ENCODE measurements at regions not wholly inside any gene's neighbourhood (a gene's known extent, or its start where the extent isn't known, plus 50 kb on each side); places are given as distances from the start of the nearest gene placed in this dataset.
"Not testable (repeated sequence)": the region's sequence is repeated elsewhere in the genome, so short reads cannot be mapped to it uniquely, and the experiment has no call there.

- no peak for DNase-seq (ENCODE audit: low spot score)
- TF ChIP-seq, protein P1, sequence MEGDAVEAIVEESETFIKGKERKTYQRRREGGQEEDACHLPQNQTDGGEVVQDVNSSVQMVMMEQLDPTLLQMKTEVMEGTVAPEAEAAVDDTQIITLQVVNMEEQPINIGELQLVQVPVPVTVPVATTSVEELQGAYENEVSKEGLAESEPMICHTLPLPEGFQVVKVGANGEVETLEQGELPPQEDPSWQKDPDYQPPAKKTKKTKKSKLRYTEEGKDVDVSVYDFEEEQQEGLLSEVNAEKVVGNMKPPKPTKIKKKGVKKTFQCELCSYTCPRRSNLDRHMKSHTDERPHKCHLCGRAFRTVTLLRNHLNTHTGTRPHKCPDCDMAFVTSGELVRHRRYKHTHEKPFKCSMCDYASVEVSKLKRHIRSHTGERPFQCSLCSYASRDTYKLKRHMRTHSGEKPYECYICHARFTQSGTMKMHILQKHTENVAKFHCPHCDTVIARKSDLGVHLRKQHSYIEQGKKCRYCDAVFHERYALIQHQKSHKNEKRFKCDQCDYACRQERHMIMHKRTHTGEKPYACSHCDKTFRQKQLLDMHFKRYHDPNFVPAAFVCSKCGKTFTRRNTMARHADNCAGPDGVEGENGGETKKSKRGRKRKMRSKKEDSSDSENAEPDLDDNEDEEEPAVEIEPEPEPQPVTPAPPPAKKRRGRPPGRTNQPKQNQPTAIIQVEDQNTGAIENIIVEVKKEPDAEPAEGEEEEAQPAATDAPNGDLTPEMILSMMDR (IDR thresholded peaks at IDR 0.05; ENCODE audit: extremely low read depth, insufficient read depth, missing control alignments): no peak
- in situ Hi-C loops (cut with MboI; ENCODE audit: low pct_unique_long_range_greater_than_20kb, low sequenced_read_pairs, unreplicated experiment): no loop called here
Observed at GRCh38 chr6:168856914-168857313, 396.7 kb downstream of the THBS2 start.

- DNase-seq (ENCODE audit: low spot score): no peak
- in situ Hi-C loops (cut with MboI; ENCODE audit: low pct_unique_long_range_greater_than_20kb, low sequenced_read_pairs, unreplicated experiment): no loop called here
- TF ChIP-seq, protein P1 (IDR thresholded peaks at IDR 0.05; ENCODE audit: extremely low read depth, insufficient read depth, missing control alignments): no peak
Observed at GRCh38 chr6:168852376-168852884, 401.2 kb downstream of the THBS2 start.

GRCh38 chr6:168851460-168852375 is 401.9 kb downstream of the THBS2 start:
- in situ Hi-C loops (cut with MboI; ENCODE audit: low pct_unique_long_range_greater_than_20kb, low sequenced_read_pairs, unreplicated experiment): no loop called here
- no peak for DNase-seq (ENCODE audit: low spot score)
- TF ChIP-seq, protein P1 (IDR thresholded peaks at IDR 0.05; ENCODE audit: extremely low read depth, insufficient read depth, missing control alignments): no peak

DNA sequence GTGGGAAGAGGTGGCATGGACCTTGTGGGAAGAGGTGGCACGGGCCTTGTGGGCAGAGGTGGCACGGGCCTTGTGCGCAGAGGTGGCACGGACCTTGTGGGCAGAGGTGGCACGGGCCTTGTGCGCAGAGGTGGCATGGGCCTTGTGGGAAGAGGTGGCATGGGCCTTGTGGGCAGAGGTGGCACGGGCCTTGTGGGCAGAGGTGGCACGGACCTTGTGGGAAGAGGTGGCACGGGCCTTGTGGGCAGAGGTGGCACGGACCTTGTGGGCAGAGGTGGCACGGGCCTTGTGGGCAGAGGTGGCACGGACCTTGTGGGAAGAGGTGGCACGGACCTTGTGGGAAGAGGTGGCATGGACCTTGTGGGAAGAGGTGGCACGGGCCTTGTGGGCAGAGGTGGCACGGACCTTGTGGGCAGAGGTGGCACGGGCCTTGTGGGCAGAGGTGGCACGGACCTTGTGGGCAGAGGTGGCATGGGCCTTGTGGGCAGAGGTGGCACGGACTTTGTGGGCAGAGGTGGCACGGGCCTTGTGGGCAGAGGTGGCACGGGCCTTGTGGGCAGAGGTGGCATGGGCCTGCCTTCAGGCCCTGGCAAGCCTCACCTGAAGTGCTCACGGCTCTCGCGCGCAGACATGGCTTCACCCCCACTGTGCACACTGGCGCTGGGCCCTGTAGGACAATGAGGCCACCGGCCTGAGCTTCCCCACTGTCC is 403.5 kb downstream of the THBS2 start:
- DNase-seq (ENCODE audit: low spot score); in situ Hi-C loops (cut with MboI; ENCODE audit: low pct_unique_long_range_greater_than_20kb, low sequenced_read_pairs, unreplicated experiment): not testable (repeated sequence)

DNA sequence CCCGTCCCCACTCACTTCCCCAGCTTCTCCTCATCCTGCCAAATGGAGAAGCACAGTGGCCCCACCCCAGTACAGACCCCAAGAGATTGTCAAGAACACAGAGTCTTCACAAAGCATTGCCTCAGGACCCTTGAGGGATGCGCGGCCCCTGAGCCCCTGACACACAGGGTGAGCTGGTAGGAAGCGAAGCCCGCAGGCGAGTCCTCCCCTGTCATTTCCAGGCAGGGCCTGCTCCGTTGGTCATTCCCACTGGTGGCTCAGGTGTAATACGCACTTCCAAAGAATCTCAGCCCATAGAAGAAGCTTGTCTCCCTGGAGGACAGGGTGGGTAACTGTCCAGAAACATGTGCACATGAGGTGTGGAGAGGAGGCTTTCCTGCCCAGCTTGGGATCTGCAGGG is 404.2 kb downstream of the THBS2 start:
- in situ Hi-C loops (cut with MboI; ENCODE audit: low pct_unique_long_range_greater_than_20kb, low sequenced_read_pairs, unreplicated experiment): no loop called here
- no peak for DNase-seq (ENCODE audit: low spot score)
- TF ChIP-seq, protein P1 (IDR thresholded peaks at IDR 0.05; ENCODE audit: extremely low read depth, insufficient read depth, missing control alignments): no peak

DNA sequence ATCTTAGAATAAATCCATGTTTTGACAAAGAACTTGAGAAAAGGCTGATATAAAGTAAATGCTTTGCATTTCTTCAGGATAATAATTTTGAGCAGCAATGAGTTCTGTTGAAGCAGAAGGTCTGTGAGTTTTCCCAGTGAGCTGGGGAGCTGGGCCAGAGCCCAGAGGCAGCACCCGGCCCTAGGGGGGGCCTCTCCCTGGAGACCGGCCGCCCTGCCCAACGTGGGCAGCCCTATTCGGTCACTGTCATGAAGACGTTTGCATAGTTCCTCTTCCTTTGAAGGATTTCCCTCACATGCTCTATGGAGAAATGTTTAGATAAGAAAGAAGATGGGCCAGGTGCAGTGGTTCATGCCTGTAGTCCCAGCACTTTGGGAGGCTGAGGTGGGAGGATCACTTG is 404.8 kb downstream of the THBS2 start:
- in situ Hi-C loops (cut with MboI; ENCODE audit: low pct_unique_long_range_greater_than_20kb, low sequenced_read_pairs, unreplicated experiment): no loop called here
- TF ChIP-seq, protein P1 (IDR thresholded peaks at IDR 0.05; ENCODE audit: extremely low read depth, insufficient read depth, missing control alignments): no peak
- DNase-seq (ENCODE audit: low spot score): no peak
